Gastrocnemius medialis (tissue), 4 donors: ENCODE measurements at regions not wholly inside any gene's neighbourhood (a gene's known extent, or its start where the extent isn't known, plus 50 kb on each side); places are given as distances from the start of the nearest gene placed in this dataset.
A peak's percentile ranks its signal among the peaks of the same experiment; 100 is the strongest.

Experiments
- ATAC-seq, 2 donors: fragments of 150-250 bp; one replicate each; pipeline ENCODE4 v1.9.1; 2016
- DNase-seq, 2 donors: peaks; one replicate each; pipeline ENCODE4 v3.0.0-alpha.2; 2019
- H3K27ac ChIP-seq, 4 donors: fragments of 200-600 bp; sonication (generic); 1 replicate in 1 of 4; 2 replicates in 3 of 4; pipeline ENCODE4 v1.5.1; 2016 to 2018; ENCODE audit warnings: mild to moderate bottlenecking in 2 of 4, moderate library complexity in 1 of 4
- H3K27me3 ChIP-seq, 3 donors: fragments of 200-600 bp; sonication (generic) in 2 of 3; 1 replicate in 1 of 3; 2 replicates in 2 of 3; pipeline versions ENCODE4 v1.5.1 to v1.6.0; 2016 to 2019; ENCODE audit warnings: mild to moderate bottlenecking in 1 of 3, moderate library complexity in 1 of 3
- H3K36me3 ChIP-seq, 2 donors: fragments of 200-600 bp; sonication (generic) in 1 of 2; one replicate each; pipeline ENCODE4 v1.5.1; 2017 to 2018
- H3K4me1 ChIP-seq, 2 donors: fragments of 200-600 bp; sonication (generic) in 1 of 2; one replicate each; pipeline ENCODE4 v1.5.1; 2016 to 2017; ENCODE audit warnings: mild to moderate bottlenecking in 2 of 2
- H3K4me3 ChIP-seq, 4 donors: fragments of 200-600 bp; sonication (generic) in 3 of 4; 1 replicate in 1 of 4; 2 replicates in 3 of 4; pipeline ENCODE4 v1.5.1; 2016 to 2019; ENCODE audit warnings: mild to moderate bottlenecking in 2 of 4
- H3K9me3 ChIP-seq, 3 donors: fragments of 200-600 bp; sonication (generic) in 2 of 3; 1 replicate in 1 of 3; 2 replicates in 2 of 3; pipeline ENCODE4 v1.5.1; 2016 to 2019
- POLR2A ChIP-seq, 2 donors: fragments of 450-650 bp; IDR thresholded peaks; one replicate each; pipeline ENCODE4 v1.6.1; 2017; ENCODE audit warnings: antibody characterized with exemption in 2 of 2, mild to moderate bottlenecking in 2 of 2, moderate library complexity in 2 of 2
- in situ Hi-C, 4 donors: fragments of 200-750 bp; cut with MboI; loops; one replicate each; pipeline versions ENCODE4 v1.15.0 to v1.8.0; 2017; ENCODE audit warnings: low sequenced_read_pairs in 4 of 4
- intact Hi-C: fragments of 100-400 bp; cut with DNase I; formaldehyde crosslinking; loops from one replicate; pipeline ENCODE4 v1.15.1; 2023; ENCODE audit warnings: low total_unique reads
- TF ChIP-seq, protein P1 (sequence below), 5 experiments: fragments of 450-650 bp in 3 of 5; fragments of 200-600 bp in 2 of 5; sonication (generic) in 2 of 5; IDR thresholded peaks in 4 of 5; conservative IDR thresholded peaks in 1 of 5; 1 replicate in 4 of 5; 2 replicates in 1 of 5; pipeline ENCODE4 v1.5.1; 2016 to 2019; ENCODE audit warnings: antibody characterized with exemption in 5 of 5, mild to moderate bottlenecking in 3 of 5, moderate library complexity in 3 of 5

DNA sequence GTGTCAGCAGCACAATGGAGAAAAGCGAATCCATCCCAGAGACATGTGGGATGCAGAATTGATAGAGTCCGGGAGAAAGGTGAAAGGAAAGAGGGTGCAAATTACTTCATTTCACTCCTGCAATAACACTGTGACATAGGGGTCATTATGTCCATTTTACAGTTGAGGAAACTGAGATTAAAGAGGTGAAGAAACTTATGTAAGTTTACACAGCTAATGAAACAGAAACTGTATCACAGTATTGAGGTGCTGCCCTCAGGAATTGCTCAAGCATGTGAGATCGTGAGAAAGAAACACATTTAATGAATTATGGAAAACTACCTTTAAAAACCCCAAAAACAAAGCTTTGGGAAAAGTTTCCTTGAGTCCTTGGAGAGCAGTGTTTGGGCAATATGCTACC, 103.6 kb upstream of the PFN2 start:
- no peak for DNase-seq
- Histone ChIP-seq H3K4me1 (peaks cover 40 to 41% of the 10 kb centered on the region in 2 donors), H3K9me3 (peaks cover 0 to 5% (median 0%) of the 10 kb centered on the region in 3 donors), H3K36me3 (no peaks in the 10 kb centered on the region), H3K4me3 (no peak overlapping the region), H3K27ac (no peak overlapping the region), H3K27me3 (no peaks in the 10 kb centered on the region)
- in situ Hi-C loops = loop anchor here in 1 of 4 donors (25.0 kb wide), 1 partner anchor 1062 kb away; no protein-coding TSS in a partner anchor
- intact Hi-C loops = no loop called here
- ATAC-seq = no peak
- TF ChIP-seq, protein P1, sequence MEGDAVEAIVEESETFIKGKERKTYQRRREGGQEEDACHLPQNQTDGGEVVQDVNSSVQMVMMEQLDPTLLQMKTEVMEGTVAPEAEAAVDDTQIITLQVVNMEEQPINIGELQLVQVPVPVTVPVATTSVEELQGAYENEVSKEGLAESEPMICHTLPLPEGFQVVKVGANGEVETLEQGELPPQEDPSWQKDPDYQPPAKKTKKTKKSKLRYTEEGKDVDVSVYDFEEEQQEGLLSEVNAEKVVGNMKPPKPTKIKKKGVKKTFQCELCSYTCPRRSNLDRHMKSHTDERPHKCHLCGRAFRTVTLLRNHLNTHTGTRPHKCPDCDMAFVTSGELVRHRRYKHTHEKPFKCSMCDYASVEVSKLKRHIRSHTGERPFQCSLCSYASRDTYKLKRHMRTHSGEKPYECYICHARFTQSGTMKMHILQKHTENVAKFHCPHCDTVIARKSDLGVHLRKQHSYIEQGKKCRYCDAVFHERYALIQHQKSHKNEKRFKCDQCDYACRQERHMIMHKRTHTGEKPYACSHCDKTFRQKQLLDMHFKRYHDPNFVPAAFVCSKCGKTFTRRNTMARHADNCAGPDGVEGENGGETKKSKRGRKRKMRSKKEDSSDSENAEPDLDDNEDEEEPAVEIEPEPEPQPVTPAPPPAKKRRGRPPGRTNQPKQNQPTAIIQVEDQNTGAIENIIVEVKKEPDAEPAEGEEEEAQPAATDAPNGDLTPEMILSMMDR (IDR thresholded peaks at IDR 0.05 in 4 of 5, conservative IDR thresholded peaks at IDR 0.05 in 1 of 5) = no peak
- TF ChIP-seq POLR2A (IDR thresholded peaks at IDR 0.05) = no peak

DNA sequence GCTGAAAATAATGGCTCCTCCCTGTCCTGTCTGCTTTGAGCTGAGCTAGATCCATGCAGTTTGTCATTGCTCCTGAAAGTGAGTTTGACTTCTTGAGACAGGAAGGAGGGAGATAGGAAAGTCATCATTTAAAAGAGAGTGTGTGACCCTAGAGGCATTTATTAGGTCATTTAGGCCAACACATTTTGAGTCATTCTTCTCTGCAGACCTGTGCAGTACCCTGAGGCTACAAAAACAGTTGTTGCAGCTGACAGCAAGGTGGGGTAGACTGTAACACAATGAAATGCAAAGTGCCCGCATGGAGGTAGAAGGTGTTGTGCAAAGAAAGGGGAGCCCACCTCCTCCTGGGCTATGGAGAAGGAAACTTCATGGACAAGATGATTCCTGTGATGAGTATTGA, 102.8 kb upstream of the PFN2 start:
- Histone ChIP-seq H3K27ac (no peak overlapping the region), H3K4me1 (peaks cover 45 to 48% of the 10 kb centered on the region in 2 donors), H3K4me3 (no peak overlapping the region), H3K9me3 (peaks cover 0 to 5% (median 0%) of the 10 kb centered on the region in 3 donors), H3K36me3 (no peaks in the 10 kb centered on the region), H3K27me3 (no peaks in the 10 kb centered on the region)
- ATAC-seq = no peak
- in situ Hi-C loops = loop anchor here in 1 of 4 donors (25.0 kb wide), 1 partner anchor 1061 kb away; no protein-coding TSS in a partner anchor
- intact Hi-C loops = no loop called here
- DNase-seq = no peak
- TF ChIP-seq, protein P1 (IDR thresholded peaks at IDR 0.05 in 4 of 5, conservative IDR thresholded peaks at IDR 0.05 in 1 of 5) = no peak
- no peak for TF ChIP-seq POLR2A (IDR thresholded peaks at IDR 0.05)

DNA sequence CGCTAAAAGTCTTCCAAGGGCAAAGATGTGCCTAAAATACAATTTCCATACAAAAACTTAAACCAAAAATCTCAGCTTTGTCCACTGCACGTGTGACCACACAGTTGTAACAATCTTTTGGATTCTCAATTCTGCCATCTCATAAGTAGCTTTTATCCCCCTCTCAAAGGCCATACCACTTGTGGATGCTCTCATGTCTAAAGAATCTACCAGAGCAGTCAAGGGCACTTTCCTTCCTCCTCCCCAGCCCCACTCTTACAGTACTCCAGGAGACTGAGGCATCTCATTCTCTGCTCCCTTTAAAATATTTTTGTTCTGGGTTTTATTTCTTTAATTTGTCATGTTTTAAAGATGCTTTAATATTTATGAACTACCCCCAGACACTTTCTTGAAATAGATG, 102.3 kb upstream of the PFN2 start:
- intact Hi-C loops (no loop called here), in situ Hi-C loops (loop anchor here in 1 of 4 donors (25.0 kb wide), 1 partner anchor 1061 kb away; no protein-coding TSS in a partner anchor)
- no peaks in the 10 kb centered on the region for H3K27me3 ChIP-seq
- DNase-seq = no peak
- TF ChIP-seq, protein P1 (IDR thresholded peaks at IDR 0.05 in 4 of 5, conservative IDR thresholded peaks at IDR 0.05 in 1 of 5) = no peak
- no peak for TF ChIP-seq POLR2A (IDR thresholded peaks at IDR 0.05)
- peak overlapping the region in 1 of 4 donors; percentile 85 for H3K27ac ChIP-seq
- H3K36me3 ChIP-seq = no peaks in the 10 kb centered on the region
- no peak overlapping the region for H3K4me3 ChIP-seq
- H3K4me1 ChIP-seq = peaks cover 47 to 52% of the 10 kb centered on the region in 2 donors
- ATAC-seq = no peak
- peaks cover 0 to 5% (median 0%) of the 10 kb centered on the region in 3 donors for H3K9me3 ChIP-seq

DNA sequence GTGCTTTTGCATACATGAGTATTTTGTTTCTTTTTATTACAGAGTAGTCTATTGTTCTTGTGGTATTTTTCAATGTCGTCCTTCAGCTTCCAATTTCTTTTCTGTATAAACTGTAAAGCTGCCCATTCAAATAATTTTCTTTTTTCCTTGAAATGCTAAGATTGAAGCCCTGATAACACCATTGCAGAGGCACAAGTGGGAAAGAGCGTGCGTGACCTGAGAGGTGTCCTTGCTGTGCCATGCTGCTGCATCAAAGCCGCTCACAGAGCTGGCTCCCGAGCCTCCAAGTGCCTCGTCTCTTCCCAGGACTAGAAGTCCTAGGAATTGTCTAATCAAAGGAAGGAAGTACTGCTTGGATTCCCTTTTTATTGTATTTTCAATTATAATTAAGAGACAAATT, 101.9 kb upstream of the PFN2 start:
- Histone ChIP-seq H3K9me3 (peaks cover 0 to 5% (median 0%) of the 10 kb centered on the region in 3 donors), H3K36me3 (no peaks in the 10 kb centered on the region), H3K4me1 (peaks cover 47 to 52% of the 10 kb centered on the region in 2 donors), H3K4me3 (no peak overlapping the region), H3K27me3 (no peaks in the 10 kb centered on the region), H3K27ac (peak overlapping the region in 2 of 4 donors; percentile 85 to 94)
- intact Hi-C loops = no loop called here
- in situ Hi-C loops = loop anchor here in 1 of 4 donors (25.0 kb wide), 1 partner anchor 1060 kb away; no protein-coding TSS in a partner anchor
- ATAC-seq (no peak), DNase-seq (no peak)
- TF ChIP-seq, protein P1 (IDR thresholded peaks at IDR 0.05 in 4 of 5, conservative IDR thresholded peaks at IDR 0.05 in 1 of 5) = no peak
- no peak for TF ChIP-seq POLR2A (IDR thresholded peaks at IDR 0.05)
